KOPT-K1 (cell line): ENCODE measurements at regions not wholly inside any gene's neighbourhood (a gene's known extent, or its start where the extent isn't known, plus 50 kb on each side); places are given as distances from the start of the nearest gene placed in this dataset.

Experiments
- H3K27ac ChIP-seq: fragments of 200-600 bp; sonication (generic); 2 replicates; pipeline ENCODE4 v1.5.1; 2016; ENCODE audit warnings: antibody characterized with exemption, mild to moderate bottlenecking, low read depth, low read length; ENCODE audit not compliant: poor library complexity, severe bottlenecking
- H3K36me3 ChIP-seq: fragments of 200-600 bp; sonication (generic); 2 replicates; pipeline ENCODE4 v1.5.1; 2017; ENCODE audit warnings: antibody characterized with exemption, mild to moderate bottlenecking, low read length, moderate library complexity; ENCODE audit not compliant: insufficient read depth
- H3K9me3 ChIP-seq: fragments of 200-600 bp; sonication (generic); 2 replicates; pipeline ENCODE4 v1.5.1; 2017; ENCODE audit warnings: antibody characterized with exemption, low read length, mild to moderate bottlenecking; ENCODE audit not compliant: insufficient read depth, poor library complexity, severe bottlenecking

GRCh38 chr2:150963336-150963735, 298.3 kb downstream of the RBM43 start:
- H3K36me3 ChIP-seq: no peaks in the 10 kb centered on the region
- H3K27ac ChIP-seq: no peak overlapping the region
- H3K9me3 ChIP-seq: no peaks in the 10 kb centered on the region

DNA sequence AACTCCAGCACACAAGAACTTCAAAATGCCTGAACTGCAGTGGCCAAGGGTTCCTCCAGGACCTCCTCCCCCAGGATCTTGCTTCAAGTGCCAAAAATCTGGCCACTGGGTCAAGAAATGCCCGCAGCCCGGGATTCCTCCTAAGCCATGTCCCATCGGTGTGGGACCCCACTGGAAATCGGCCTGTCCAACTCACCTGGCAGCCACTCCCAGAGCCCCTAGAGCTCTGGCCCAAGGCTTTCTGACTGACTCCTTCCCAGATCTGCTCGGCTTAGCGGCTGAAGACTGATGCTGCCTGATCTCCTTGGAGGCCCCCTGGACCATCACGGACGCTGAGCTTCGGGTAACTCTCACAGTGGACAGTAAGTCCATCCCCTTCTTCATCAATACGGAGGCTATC, 306.4 kb downstream of the RBM43 start:
- H3K27ac ChIP-seq: no peak overlapping the region
- H3K9me3 ChIP-seq: no peaks in the 10 kb centered on the region
- H3K36me3 ChIP-seq: no peaks in the 10 kb centered on the region

DNA sequence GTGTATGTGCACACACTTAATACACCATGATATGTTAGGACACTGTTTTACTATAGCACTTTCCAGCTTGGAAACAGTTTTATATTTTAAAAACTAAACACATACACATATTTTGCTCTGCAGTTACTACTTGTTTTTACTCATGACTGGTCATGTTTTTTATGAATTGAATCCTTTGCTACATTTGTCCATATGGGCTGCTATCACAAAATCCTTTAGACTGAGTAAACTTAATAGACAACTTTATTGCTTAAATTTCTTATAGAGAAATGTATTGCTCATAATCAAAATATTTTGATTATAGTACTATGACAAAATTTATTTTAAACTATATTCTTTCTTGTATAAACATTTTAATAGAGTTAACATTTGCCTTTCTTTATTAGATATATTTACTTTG, 314.8 kb downstream of the RBM43 start:
- no peaks in the 10 kb centered on the region for H3K9me3 ChIP-seq
- no peak overlapping the region for H3K27ac ChIP-seq
- H3K36me3 ChIP-seq: no peaks in the 10 kb centered on the region

- no peaks in the 10 kb centered on the region for H3K9me3 ChIP-seq
- H3K27ac ChIP-seq: no peak overlapping the region
Observed at GRCh38 chr2:150944315-150944714, 317.3 kb downstream of the RBM43 start.

GRCh38 chr2:150939087-150939486, 322.6 kb downstream of the RBM43 start:
- H3K36me3 ChIP-seq: no peaks in the 10 kb centered on the region
- no peak overlapping the region for H3K27ac ChIP-seq
- no peaks in the 10 kb centered on the region for H3K9me3 ChIP-seq

More at GRCh38 chr2:150944315-150944714, 317.3 kb downstream of the RBM43 start:
- no peaks in the 10 kb centered on the region for H3K36me3 ChIP-seq

GRCh38 chr2:150938527-150938926, 323.1 kb downstream of the RBM43 start:
- H3K9me3 ChIP-seq: no peaks in the 10 kb centered on the region

GRCh38 chr2:150937030-150937429, 324.6 kb downstream of the RBM43 start:
- no peaks in the 10 kb centered on the region for H3K9me3 ChIP-seq
- no peak overlapping the region for H3K27ac ChIP-seq
- no peaks in the 10 kb centered on the region for H3K36me3 ChIP-seq

More at GRCh38 chr2:150938527-150938926, 323.1 kb downstream of the RBM43 start:
- Histone ChIP-seq H3K36me3 (no peaks in the 10 kb centered on the region), H3K27ac (no peak overlapping the region)

- Histone ChIP-seq H3K27ac (no peak overlapping the region), H3K9me3 (no peaks in the 10 kb centered on the region), H3K36me3 (no peaks in the 10 kb centered on the region)
Observed at GRCh38 chr2:150931451-150931850, 330.2 kb downstream of the RBM43 start.

DNA sequence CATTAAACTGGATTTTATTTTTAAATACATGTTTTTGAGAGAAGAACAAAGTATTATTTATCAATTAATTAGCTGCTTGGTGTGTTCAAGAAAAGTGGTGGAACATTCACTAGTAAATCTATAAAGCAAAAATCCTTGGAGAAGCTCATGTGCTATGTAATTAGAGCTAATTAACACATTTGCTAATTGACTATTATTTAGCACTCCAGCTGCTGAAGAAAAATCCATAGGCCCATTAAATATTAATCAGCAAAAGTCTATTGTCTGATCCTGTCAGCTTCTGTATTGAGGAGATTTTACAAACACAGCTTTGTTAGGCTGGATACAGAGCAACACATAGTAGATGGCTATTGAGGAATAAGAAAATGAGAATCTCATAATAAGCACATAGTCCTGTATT, 336.1 kb downstream of the RBM43 start:
- Histone ChIP-seq H3K9me3 (no peaks in the 10 kb centered on the region), H3K27ac (no peak overlapping the region), H3K36me3 (no peaks in the 10 kb centered on the region)

- Histone ChIP-seq H3K27ac (no peak overlapping the region), H3K36me3 (no peaks in the 10 kb centered on the region), H3K9me3 (no peaks in the 10 kb centered on the region)
Observed at GRCh38 chr2:150924878-150925277, 336.8 kb downstream of the RBM43 start.

- Histone ChIP-seq H3K27ac (no peak overlapping the region), H3K9me3 (no peaks in the 10 kb centered on the region), H3K36me3 (no peaks in the 10 kb centered on the region)
Observed at GRCh38 chr2:150919901-150920300, 341.8 kb downstream of the RBM43 start.

GRCh38 chr2:150917961-150918713, 343.5 kb downstream of the RBM43 start:
- H3K27ac ChIP-seq: no peak overlapping the region
- no peaks in the 10 kb centered on the region for H3K36me3 ChIP-seq
- H3K9me3 ChIP-seq: no peaks in the 10 kb centered on the region

- no peaks in the 10 kb centered on the region for H3K36me3 ChIP-seq
- H3K27ac ChIP-seq: no peak overlapping the region
- no peaks in the 10 kb centered on the region for H3K9me3 ChIP-seq
Observed at GRCh38 chr2:150916467-150917396, 344.9 kb downstream of the RBM43 start.

- Histone ChIP-seq H3K36me3 (no peaks in the 10 kb centered on the region), H3K9me3 (no peaks in the 10 kb centered on the region), H3K27ac (no peak overlapping the region)
Observed at GRCh38 chr2:150911766-150912280, 349.8 kb downstream of the RBM43 start.

DNA sequence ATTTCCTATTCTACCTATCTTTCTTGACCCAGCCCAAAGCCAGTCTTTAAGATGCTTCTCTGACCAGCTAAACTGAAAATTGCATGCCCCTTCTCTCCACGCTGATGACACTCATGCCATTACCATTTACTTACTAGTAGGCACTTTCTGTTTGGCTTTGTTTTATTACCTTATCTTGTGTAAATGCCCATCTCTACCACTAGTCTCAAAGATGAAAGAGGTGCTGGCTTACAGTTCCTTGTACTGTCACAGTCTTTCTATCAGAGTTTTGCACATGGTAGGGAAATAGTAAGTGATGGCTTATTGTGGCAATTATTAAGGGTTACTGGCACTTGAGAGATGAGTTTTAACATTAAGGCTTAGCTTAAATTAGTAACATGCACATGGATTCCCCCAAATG, 352.1 kb downstream of the RBM43 start:
- Histone ChIP-seq H3K36me3 (no peaks in the 10 kb centered on the region), H3K27ac (no peak overlapping the region), H3K9me3 (no peaks in the 10 kb centered on the region)
